MM.1S (cell line): ENCODE measurements at regions not wholly inside any gene's neighbourhood (a gene's known extent, or its start where the extent isn't known, plus 50 kb on each side); places are given as distances from the start of the nearest gene placed in this dataset.

ENCODE experiments used
- DNase-seq: peaks from one replicate; pipeline ENCODE4 v3.0.0-alpha.2; 2015
- H2AFZ ChIP-seq: fragments of 300-600 bp; sonication (generic); 2 replicates; pipeline ENCODE4 v1.6.0; 2016; ENCODE audit warnings: antibody characterized with exemption, low read length
- H3F3A ChIP-seq: fragments of 300-600 bp; sonication (generic); 2 replicates; pipeline ENCODE4 v1.6.1; 2016; ENCODE audit warnings: mild to moderate bottlenecking, antibody characterized with exemption, low read length, moderate library complexity, mixed read lengths; ENCODE audit not compliant: insufficient read depth
- H3K27ac ChIP-seq: fragments of 300-600 bp; sonication (generic); 2 replicates; pipeline ENCODE4 v1.5.1; 2016; ENCODE audit warnings: mild to moderate bottlenecking, low read length
- H3K27me3 ChIP-seq: fragments of 300-600 bp; sonication (generic); replicated peaks from 2 replicates; pipeline ENCODE4 v1.6.0; 2016; ENCODE audit warnings: low read length; ENCODE audit not compliant: insufficient read depth
- H3K36me3 ChIP-seq: fragments of 300-600 bp; sonication (generic); replicated peaks from 2 replicates; pipeline ENCODE4 v1.6.1; 2016; ENCODE audit warnings: mild to moderate bottlenecking, low read length, mixed read lengths; ENCODE audit not compliant: insufficient read depth
- H3K4me1 ChIP-seq: fragments of 300-600 bp; sonication (generic); 2 replicates; pipeline ENCODE4 v1.6.1; 2016; ENCODE audit warnings: low read length, mixed read lengths
- H3K4me2 ChIP-seq: fragments of 300-600 bp; sonication (generic); 2 replicates; pipeline ENCODE4 v1.6.0; 2016; ENCODE audit warnings: low read depth, low read length
- H3K4me3 ChIP-seq: fragments of 300-600 bp; sonication (generic); 2 replicates; pipeline ENCODE4 v1.5.1; 2016; ENCODE audit warnings: low read length, mixed read lengths
- H3K79me2 ChIP-seq: fragments of 300-600 bp; sonication (generic); 2 replicates; pipeline ENCODE4 v1.6.1; 2016; ENCODE audit warnings: mixed run types, low read length, mixed read lengths
- H3K9ac ChIP-seq: fragments of 300-600 bp; sonication (generic); 2 replicates; pipeline ENCODE4 v1.6.1; 2016; ENCODE audit warnings: low read length, mixed read lengths
- H3K9me2 ChIP-seq: fragments of 300-600 bp; sonication (generic); replicated peaks from 2 replicates; pipeline ENCODE4 v1.6.1; 2016; ENCODE audit warnings: mild to moderate bottlenecking, low read length, mixed read lengths; ENCODE audit not compliant: insufficient read depth
- H3K9me3 ChIP-seq: fragments of 300-600 bp; sonication (generic); replicated peaks from 2 replicates; pipeline ENCODE4 v1.6.1; 2016; ENCODE audit warnings: mild to moderate bottlenecking, low read length, mixed read lengths; ENCODE audit not compliant: insufficient read depth
- H4K20me1 ChIP-seq: fragments of 300-600 bp; sonication (generic); 2 replicates; pipeline ENCODE4 v1.6.1; 2016; ENCODE audit warnings: mild to moderate bottlenecking, low read length, moderate library complexity, mixed read lengths; ENCODE audit not compliant: insufficient read depth
- CTCF ChIP-seq: fragments of 300-600 bp; sonication (generic); IDR thresholded peaks from 2 replicates; pipeline ENCODE4 v1.5.1; 2016; ENCODE audit warnings: antibody characterized with exemption, low read length, mixed read lengths
- EZH2 ChIP-seq: fragments of 300-600 bp; sonication (generic); optimal IDR thresholded peaks from 2 replicates; pipeline ENCODE3; 2017; ENCODE audit warnings: low read depth, mild to moderate bottlenecking, antibody characterized with exemption, low read length, mixed read lengths
- EZH2phosphoT487 ChIP-seq: fragments of 300-600 bp; sonication (generic); IDR thresholded peaks from 2 replicates; pipeline ENCODE4 v1.6.1; 2018; ENCODE audit warnings: antibody characterized with exemption, low read length

DNA sequence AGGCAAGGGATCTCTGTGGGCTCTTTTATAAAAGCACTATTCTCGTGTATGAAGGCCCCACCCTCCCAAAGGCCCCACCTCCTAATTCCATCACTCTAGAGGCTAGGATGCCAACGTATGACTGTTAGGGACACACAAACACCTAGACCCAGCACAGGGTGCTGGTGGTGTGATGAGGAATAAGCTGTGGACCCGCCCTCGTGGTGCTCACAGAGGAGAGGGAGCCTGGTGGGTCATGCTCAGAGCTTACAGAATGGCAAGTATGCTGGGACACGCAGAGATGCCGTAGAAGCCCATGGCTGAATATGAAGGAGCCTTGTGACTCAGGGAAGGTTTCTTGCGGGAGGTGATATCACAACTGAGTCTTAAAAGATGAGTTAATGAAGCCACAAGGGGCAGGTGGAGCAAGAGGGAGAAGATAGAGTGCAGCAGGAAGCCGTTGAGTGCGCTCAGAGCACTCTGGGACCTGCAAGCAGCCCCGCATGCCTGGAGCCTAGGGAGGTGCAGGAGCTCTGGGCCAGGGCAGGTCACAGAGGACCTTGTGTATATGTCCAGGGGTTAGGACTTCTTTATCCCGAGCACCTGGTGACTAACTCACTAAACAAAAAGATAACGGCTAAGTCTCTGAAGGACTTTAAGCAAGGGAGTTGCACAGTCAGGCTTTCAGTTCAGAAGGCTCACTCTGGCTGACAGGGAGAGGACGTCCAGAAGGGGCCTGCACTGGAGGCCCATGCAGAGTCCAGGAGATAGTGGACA is 160.9 kb downstream of the TRIM29 start:
- H3K27ac ChIP-seq: no peak overlapping the region
- no peaks in the 10 kb centered on the region for H4K20me1 ChIP-seq
- no peak overlapping the region for H2AFZ ChIP-seq
- H3K4me2 ChIP-seq: no peak overlapping the region
- TF ChIP-seq EZH2: no peak
- TF ChIP-seq CTCF: no peak
- no peak for TF ChIP-seq EZH2phosphoT487
- H3K9me3 ChIP-seq: no peaks in the 10 kb centered on the region
- no peak overlapping the region for H3K9ac ChIP-seq
- no peaks in the 10 kb centered on the region for H3K4me1 ChIP-seq
- no peak for DNase-seq
- no peaks in the 10 kb centered on the region for H3F3A ChIP-seq
- H3K79me2 ChIP-seq: no peaks in the 10 kb centered on the region
- no peak overlapping the region for H3K4me3 ChIP-seq
- no peaks in the 10 kb centered on the region for H3K9me2 ChIP-seq
- H3K36me3 ChIP-seq: no peaks in the 10 kb centered on the region
- H3K27me3 ChIP-seq: peaks cover 7% of the 10 kb centered on the region; the same call in 1 of the 2 replicates

DNA sequence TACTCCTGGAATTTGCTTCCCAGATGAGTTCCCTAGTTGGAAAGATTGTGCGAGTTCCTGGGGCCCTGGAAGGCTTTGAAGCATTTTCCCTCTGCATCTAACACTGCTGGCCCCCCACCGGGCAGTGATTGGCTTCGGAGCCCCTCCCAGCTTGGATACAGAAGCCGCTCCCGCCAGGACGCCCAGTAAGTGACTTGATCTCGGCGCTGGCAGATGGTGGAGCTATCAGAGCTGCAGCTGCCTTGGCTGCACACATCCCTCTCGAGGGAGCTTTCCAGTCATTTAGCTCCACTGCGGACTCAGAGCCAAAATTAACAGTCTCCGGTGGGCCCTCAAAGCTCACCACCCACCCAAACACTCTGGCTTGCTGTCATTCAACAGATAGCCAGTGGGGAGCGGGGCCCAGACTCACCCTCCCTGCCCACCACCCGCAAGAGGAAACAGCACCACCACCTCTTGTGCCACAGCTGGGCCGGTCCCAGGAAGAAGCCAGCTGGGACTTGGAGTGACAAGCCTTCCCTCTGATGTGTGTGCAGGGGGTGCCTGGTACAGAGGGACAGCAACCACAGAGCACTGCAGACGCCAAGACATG is 162.3 kb downstream of the TRIM29 start:
- Histone ChIP-seq H3K4me1 (no peaks in the 10 kb centered on the region), H3K79me2 (no peaks in the 10 kb centered on the region), H3K4me2 (no peak overlapping the region), H3F3A (no peaks in the 10 kb centered on the region), H3K36me3 (no peaks in the 10 kb centered on the region), H3K9ac (no peak overlapping the region), H3K27me3 (peaks cover 1% of the 10 kb centered on the region; the same call in 1 of the 2 replicates), H2AFZ (no peak overlapping the region), H3K9me2 (no peaks in the 10 kb centered on the region), H3K27ac (no peak overlapping the region), H3K4me3 (no peak overlapping the region), H3K9me3 (no peaks in the 10 kb centered on the region), H4K20me1 (no peaks in the 10 kb centered on the region)
- DNase-seq: no peak
- TF ChIP-seq EZH2 (no peak), EZH2phosphoT487 (no peak), CTCF (no peak)

GRCh38 chr11:119974467-119974866 is 163.4 kb downstream of the TRIM29 start:
- TF ChIP-seq EZH2phosphoT487: no peak
- no peak for TF ChIP-seq CTCF
- TF ChIP-seq EZH2: no peak
- H3K27me3 ChIP-seq: no peaks in the 10 kb centered on the region; the same call in 1 of the 2 replicates
- H3K36me3 ChIP-seq: no peaks in the 10 kb centered on the region
- H3K79me2 ChIP-seq: no peaks in the 10 kb centered on the region
- H3K4me1 ChIP-seq: no peaks in the 10 kb centered on the region
- no peak overlapping the region for H3K9ac ChIP-seq
- no peak overlapping the region for H3K27ac ChIP-seq
- no peak overlapping the region for H3K4me2 ChIP-seq
- no peaks in the 10 kb centered on the region for H4K20me1 ChIP-seq
- no peaks in the 10 kb centered on the region for H3K9me2 ChIP-seq
- no peak for DNase-seq
- no peaks in the 10 kb centered on the region for H3K9me3 ChIP-seq
- no peak overlapping the region for H2AFZ ChIP-seq
- H3K4me3 ChIP-seq: no peak overlapping the region
- no peaks in the 10 kb centered on the region for H3F3A ChIP-seq
